Activated effector memory CD4-positive, alpha-beta T cell treated with anti-CD3 and anti-CD28 coated beads, Interleukin-2, amount 50 U/mL, for 16 hours (primary cell): ENCODE measurements at regions not wholly inside any gene's neighbourhood (a gene's known extent, or its start where the extent isn't known, plus 50 kb on each side); places are given as distances from the start of the nearest gene placed in this dataset.

Experiments
- DNase-seq: peaks from one replicate; pipeline ENCODE4 v3.0.0-alpha.2; 2020

- no peak for DNase-seq
Observed at GRCh38 chr6:11291582-11291981, 59.1 kb upstream of the NEDD9 start.

GRCh38 chr6:11290027-11290426 lies 57.6 kb upstream of the NEDD9 start:
- DNase-seq = no peak

DNA sequence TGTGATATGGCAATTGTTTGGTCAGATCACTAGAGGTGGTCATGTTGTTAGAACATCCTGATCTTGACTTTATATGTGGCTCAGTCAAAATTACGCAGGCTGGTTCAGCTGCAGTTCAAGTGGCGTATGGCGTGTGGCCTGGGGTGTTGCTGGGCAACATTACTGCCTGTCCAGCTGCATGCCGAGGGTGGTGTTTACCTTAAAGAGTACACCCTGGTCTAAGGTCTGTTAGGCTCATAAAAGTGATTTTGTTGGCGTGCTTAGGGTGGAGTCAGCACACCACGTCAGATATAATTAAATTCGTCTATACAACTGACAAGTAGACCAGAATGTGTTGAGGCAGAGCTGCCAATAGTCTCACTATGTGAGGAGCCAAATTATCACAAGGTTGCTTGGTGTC lies 55.6 kb upstream of the NEDD9 start:
- no peak for DNase-seq

DNA sequence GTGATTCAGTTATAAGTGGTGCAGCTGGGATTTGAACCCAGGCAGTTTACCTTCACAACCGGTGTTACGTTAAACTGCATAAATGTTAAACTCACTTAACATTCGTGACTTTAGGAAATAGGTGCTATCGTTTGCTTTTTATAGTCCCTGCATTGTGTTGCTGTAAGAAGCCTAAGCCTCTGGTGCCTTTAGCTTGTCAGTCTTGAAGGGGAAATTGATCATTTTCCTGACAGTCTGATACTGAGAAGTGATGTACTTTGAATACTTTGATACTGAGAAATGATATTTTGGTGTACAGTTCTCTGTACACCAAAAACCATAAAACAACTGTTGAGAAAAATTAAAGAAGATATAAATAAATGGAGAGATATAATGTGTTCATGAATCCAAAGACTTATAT lies 52.5 kb upstream of the NEDD9 start:
- DNase-seq = no peak

- no peak for DNase-seq
Observed at GRCh38 chr6:11283629-11284028, 51.2 kb upstream of the NEDD9 start.

DNA sequence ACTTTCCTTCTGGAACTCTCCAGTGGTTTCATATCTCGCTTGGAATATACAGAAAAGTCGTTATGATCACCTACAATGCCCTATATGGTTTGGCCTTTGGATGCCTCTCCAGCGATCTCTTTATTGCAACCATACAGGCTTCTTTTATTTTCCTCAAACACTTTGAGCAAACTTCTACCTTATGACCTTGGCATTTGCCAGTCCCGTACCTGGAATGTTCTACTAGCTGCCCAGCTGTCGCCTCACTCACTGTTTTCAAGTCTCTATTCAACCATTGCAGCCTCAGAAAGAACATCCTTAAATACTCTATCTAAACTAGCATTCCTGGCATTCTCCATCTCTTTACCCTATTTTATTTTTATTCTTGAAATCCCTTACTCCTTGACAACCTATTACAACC lies 50.4 kb upstream of the NEDD9 start:
- no peak for DNase-seq
